B cell (primary cell): ENCODE measurements at regions not wholly inside any gene's neighbourhood (a gene's known extent, or its start where the extent isn't known, plus 50 kb on each side); places are given as distances from the start of the nearest gene placed in this dataset.
A peak's percentile ranks its signal among the peaks of the same experiment; 100 is the strongest.

Source experiments
- ATAC-seq: fragments of 200-7000 bp; cut with Tn5 transposase; one replicate; pipeline ENCODE4 v1.10.0; 2021; ENCODE audit warnings: low read depth, mild to moderate bottlenecking, moderate number of reproducible peaks, moderate library complexity
- CTCF ChIA-PET: fragments of 350-600 bp; sonication (Branson Sonifier 250); formaldehyde crosslinking; loops from one replicate; lab custom pipeline; 2021; ENCODE audit warnings: antibody characterized with exemption, inconsistent platforms; lab: Charles Lee
- POLR2A ChIA-PET: fragments of 350-600 bp; sonication (Branson Sonifier 250); formaldehyde crosslinking; loops from one replicate; lab custom pipeline; 2021; ENCODE audit warnings: antibody characterized with exemption; lab: Charles Lee
- DNase-seq: peaks from one replicate; pipeline ENCODE4 v3.0.0; 2013
- H2AFZ ChIP-seq: 2 replicates; pipeline ENCODE4 v1.6.1; 2012; ENCODE audit warnings: mild to moderate bottlenecking, low read depth, low read length; ENCODE audit not compliant: insufficient read depth, poor library complexity, severe bottlenecking
- H3K27ac ChIP-seq, 2 donors: 1 replicate in 1 of 2; 2 replicates in 1 of 2; pipeline ENCODE4 v1.5.1; 2012 to 2013; ENCODE audit warnings: low read length in 2 of 2, mild to moderate bottlenecking in 2 of 2, moderate library complexity in 1 of 2
- H3K27me3 ChIP-seq, 4 experiments: fragments of 200-600 bp in 1 of 4; sonication (generic) in 1 of 4; replicated peaks in 1 of 4; 1 replicate in 2 of 4; 2 replicates in 2 of 4; pipeline versions ENCODE4 v1.6.1 to v1.7.0; 2013 to 2016; ENCODE audit warnings: low read length in 3 of 4, mild to moderate bottlenecking in 2 of 4, mixed read lengths in 1 of 4, moderate library complexity in 1 of 4; ENCODE audit not compliant: insufficient read depth in 4 of 4, control insufficient read depth in 3 of 4; ENCODE audit errors: control extremely low read depth in 1 of 4
- H3K36me3 ChIP-seq, 2 experiments: replicated peaks in 1 of 2; 1 replicate in 1 of 2; 2 replicates in 1 of 2; pipeline versions ENCODE4 v1.6.1 to v1.7.1; 2013; ENCODE audit warnings: low read length in 1 of 2; ENCODE audit not compliant: insufficient read depth in 2 of 2, control insufficient read depth in 1 of 2; ENCODE audit errors: control extremely low read depth in 1 of 2, extremely low read depth in 1 of 2
- H3K4me1 ChIP-seq, 2 donors: fragments of 200-600 bp in 1 of 2; sonication (generic) in 1 of 2; 1 replicate in 1 of 2; 2 replicates in 1 of 2; pipeline versions ENCODE4 v1.5.1 to v1.6.1; 2013 to 2017; ENCODE audit warnings: low read length in 2 of 2; ENCODE audit not compliant: control insufficient read depth in 2 of 2, insufficient read depth in 2 of 2
- H3K4me2 ChIP-seq: replicated peaks from 2 replicates; pipeline ENCODE3; 2012; ENCODE audit warnings: mild to moderate bottlenecking, low read depth, low read length; ENCODE audit not compliant: poor library complexity, severe bottlenecking
- H3K4me3 ChIP-seq, 5 experiments: fragments of 200-600 bp in 1 of 5; sonication (generic) in 1 of 5; 1 replicate in 3 of 5; 2 replicates in 2 of 5; pipeline versions ENCODE4 v1.5.1 to v1.7.0; 2011 to 2016; ENCODE audit warnings: low read length in 4 of 5, mild to moderate bottlenecking in 4 of 5, low read depth in 2 of 5, control low read depth in 1 of 5, moderate library complexity in 1 of 5; ENCODE audit not compliant: insufficient read depth in 1 of 5; ENCODE audit errors: control extremely low read depth in 1 of 5, extremely low read depth in 1 of 5
- H3K79me2 ChIP-seq: fragments of 200-600 bp; sonication (generic); one replicate; pipeline ENCODE4 v1.6.0; 2016; ENCODE audit warnings: low read length; ENCODE audit not compliant: control insufficient read depth, insufficient read depth
- H3K9ac ChIP-seq: fragments of 200-600 bp; sonication (generic); 2 replicates; pipeline ENCODE4 v1.6.1; 2017; ENCODE audit warnings: mild to moderate bottlenecking, low read length, moderate library complexity
- H3K9me3 ChIP-seq, 3 donors: one replicate each; pipeline versions ENCODE4 v1.6.1 to v1.7.1; 2013; ENCODE audit warnings: low read length in 2 of 3; ENCODE audit not compliant: control insufficient read depth in 2 of 3, insufficient read depth in 1 of 3; ENCODE audit errors: control extremely low read depth in 1 of 3
- H4K20me1 ChIP-seq: 2 replicates; pipeline ENCODE4 v1.6.0; 2012; ENCODE audit warnings: mild to moderate bottlenecking, low read length; ENCODE audit not compliant: insufficient read depth, control insufficient read depth, poor library complexity, severe bottlenecking
- H3K27ac Mint-ChIP-seq: one replicate; pipeline ENCODE4 v1.8.0; 2021; ENCODE audit warnings: mixed read lengths
- H3K27me3 Mint-ChIP-seq: one replicate; pipeline ENCODE4 v1.8.0; 2021; ENCODE audit warnings: mixed read lengths
- H3K4me1 Mint-ChIP-seq: one replicate; pipeline ENCODE4 v1.8.0; 2021; ENCODE audit warnings: mixed read lengths
- H3K4me3 Mint-ChIP-seq: one replicate; pipeline ENCODE4 v1.8.0; 2021; ENCODE audit warnings: mixed read lengths
- H3K9me3 Mint-ChIP-seq: one replicate; pipeline ENCODE4 v1.8.0; 2022; ENCODE audit warnings: mixed read lengths; ENCODE audit not compliant: insufficient read depth
- EZH2 ChIP-seq: IDR thresholded peaks from 2 replicates; pipeline ENCODE4 v1.6.1; 2012; ENCODE audit warnings: borderline replicate concordance, low read depth, mild to moderate bottlenecking, moderate library complexity, low read length; ENCODE audit not compliant: insufficient read depth, poor library complexity, severe bottlenecking
- WGBS: methylation state at CpG from one replicate; pipeline ENCODE4 v1.1.5; 2013; ENCODE audit warnings: missing lambda C conversion rate; ENCODE audit not compliant: insufficient coverage; 5-methylcytosine and 5-hydroxymethylcytosine counted together
- intact Hi-C: fragments of 100-400 bp; cut with micrococcal nuclease; formaldehyde crosslinking; loops from one replicate; pipeline ENCODE4 v1.10.0; 2022
- TF ChIP-seq, protein P1 (sequence below): fragments of 200-600 bp; IDR thresholded peaks from one replicate; pipeline ENCODE4 v1.8.0; 2022; ENCODE audit warnings: antibody characterized with exemption, mild to moderate bottlenecking

DNA sequence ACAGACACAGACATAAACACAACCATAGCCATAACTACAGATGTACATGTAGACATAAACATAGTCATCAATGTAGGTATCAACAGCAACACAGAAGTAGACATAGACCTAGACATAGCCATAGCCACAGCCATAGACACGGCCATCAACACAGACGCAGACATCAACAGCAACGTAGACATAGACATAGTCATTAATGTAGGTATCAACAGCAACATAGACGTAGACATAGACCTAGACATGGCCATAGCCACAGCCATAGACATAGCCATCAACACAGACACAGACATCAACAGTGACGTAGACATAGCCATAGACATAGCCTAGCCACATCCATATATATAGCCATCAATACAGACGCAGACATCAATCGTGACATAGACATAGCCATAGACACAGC is 258.3 kb upstream of the FOXQ1 start:
- ATAC-seq, result no peak
- peak; percentile 6 for DNase-seq
- no peak overlapping the region for H3K27ac Mint-ChIP-seq

DNA sequence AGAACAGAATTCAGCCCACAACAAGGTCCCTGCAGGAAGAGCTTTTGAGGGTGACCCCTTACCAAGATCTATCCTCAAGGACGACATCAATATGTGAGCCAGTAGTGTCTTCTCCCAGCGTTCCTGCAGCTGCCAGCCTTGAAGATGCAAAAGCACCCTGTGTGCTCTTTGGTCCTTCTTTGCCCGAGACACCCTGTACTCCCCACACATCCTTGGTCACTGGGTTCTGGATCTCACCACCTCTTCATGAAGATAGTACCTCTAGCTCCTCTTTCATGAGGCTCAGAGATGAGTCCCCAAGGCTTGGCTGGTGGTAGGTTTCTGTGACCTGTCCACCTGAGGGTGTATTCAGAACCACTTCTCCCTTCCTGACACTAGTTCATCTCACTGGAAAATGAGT is 259.6 kb upstream of the FOXQ1 start:
- Histone ChIP-seq H3K4me1 (no peaks in the 10 kb centered on the region), H3K36me3 (no peaks in the 10 kb centered on the region), H3K4me2 (no peak overlapping the region), H3K79me2 (no peaks in the 10 kb centered on the region), H3K9me3 (no peaks in the 10 kb centered on the region), H4K20me1 (no peaks in the 10 kb centered on the region), H2AFZ (no peak overlapping the region), H3K9ac (no peak overlapping the region), H3K27me3 (peaks cover 0 to 3% (median 0%) of the 10 kb centered on the region in 4 experiments), H3K4me3 (no peak overlapping the region), H3K27ac (no peak overlapping the region)
- H3K4me3 Mint-ChIP-seq, result no peak overlapping the region
- TF ChIP-seq EZH2, result no peak
- TF ChIP-seq, protein P1, sequence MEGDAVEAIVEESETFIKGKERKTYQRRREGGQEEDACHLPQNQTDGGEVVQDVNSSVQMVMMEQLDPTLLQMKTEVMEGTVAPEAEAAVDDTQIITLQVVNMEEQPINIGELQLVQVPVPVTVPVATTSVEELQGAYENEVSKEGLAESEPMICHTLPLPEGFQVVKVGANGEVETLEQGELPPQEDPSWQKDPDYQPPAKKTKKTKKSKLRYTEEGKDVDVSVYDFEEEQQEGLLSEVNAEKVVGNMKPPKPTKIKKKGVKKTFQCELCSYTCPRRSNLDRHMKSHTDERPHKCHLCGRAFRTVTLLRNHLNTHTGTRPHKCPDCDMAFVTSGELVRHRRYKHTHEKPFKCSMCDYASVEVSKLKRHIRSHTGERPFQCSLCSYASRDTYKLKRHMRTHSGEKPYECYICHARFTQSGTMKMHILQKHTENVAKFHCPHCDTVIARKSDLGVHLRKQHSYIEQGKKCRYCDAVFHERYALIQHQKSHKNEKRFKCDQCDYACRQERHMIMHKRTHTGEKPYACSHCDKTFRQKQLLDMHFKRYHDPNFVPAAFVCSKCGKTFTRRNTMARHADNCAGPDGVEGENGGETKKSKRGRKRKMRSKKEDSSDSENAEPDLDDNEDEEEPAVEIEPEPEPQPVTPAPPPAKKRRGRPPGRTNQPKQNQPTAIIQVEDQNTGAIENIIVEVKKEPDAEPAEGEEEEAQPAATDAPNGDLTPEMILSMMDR, result no peak
- ChIA-PET CTCF (no interaction called here), POLR2A (no interaction called here)
- no peaks in the 10 kb centered on the region for H3K4me1 Mint-ChIP-seq
- DNase-seq, result no peak
- 86% methylated on average over 3 of the region's 3 CpGs for WGBS
- H3K9me3 Mint-ChIP-seq, result no peaks in the 10 kb centered on the region
- intact Hi-C loops, result no loop called here
- H3K27me3 Mint-ChIP-seq, result peaks cover 20% of the 10 kb centered on the region
- ATAC-seq, result no peak
- no peak overlapping the region for H3K27ac Mint-ChIP-seq

More for the DNA sequence above, 258.3 kb upstream of the FOXQ1 start:
- Mint-ChIP-seq H3K4me1 (no peaks in the 10 kb centered on the region), H3K27me3 (peaks cover 15% of the 10 kb centered on the region), H3K9me3 (no peaks in the 10 kb centered on the region), H3K4me3 (no peak overlapping the region)
- H3K36me3 ChIP-seq, result no peaks in the 10 kb centered on the region
- no peaks in the 10 kb centered on the region for H3K4me1 ChIP-seq
- 68% methylated on average over 7 of the region's 7 CpGs for WGBS
- intact Hi-C loops, result no loop called here
- POLR2A ChIA-PET, result no interaction called here
- no peaks in the 10 kb centered on the region for H3K9me3 ChIP-seq
- H3K4me3 ChIP-seq, result no peak overlapping the region
- H2AFZ ChIP-seq, result no peak overlapping the region
- no peak overlapping the region for H3K4me2 ChIP-seq
- peaks cover 0 to 3% (median 0%) of the 10 kb centered on the region in 4 experiments for H3K27me3 ChIP-seq
- no peak for TF ChIP-seq EZH2
- TF ChIP-seq, protein P1, result no peak
- CTCF ChIA-PET, result no interaction called here
- no peak overlapping the region for H3K9ac ChIP-seq
- no peaks in the 10 kb centered on the region for H4K20me1 ChIP-seq
- no peaks in the 10 kb centered on the region for H3K79me2 ChIP-seq
- no peak overlapping the region for H3K27ac ChIP-seq
